Vagina (tissue), 2 donors: ENCODE measurements at regions not wholly inside any gene's neighbourhood (a gene's known extent, or its start where the extent isn't known, plus 50 kb on each side); places are given as distances from the start of the nearest gene placed in this dataset.

Experiments used
- DNase-seq, 2 donors: peaks; one replicate each; pipeline ENCODE4 v3.0.0-alpha.2; 2017; ENCODE audit errors: extremely low spot score in 2 of 2
- H3K27ac ChIP-seq: fragments of 200-600 bp; sonication (generic); one replicate; pipeline ENCODE4 v1.5.1; 2019
- H3K27me3 ChIP-seq: fragments of 200-600 bp; sonication (generic); one replicate; pipeline ENCODE4 v1.5.1; 2019
- H3K36me3 ChIP-seq, 2 donors: fragments of 200-600 bp; sonication (generic); one replicate each; pipeline ENCODE4 v1.5.1; 2017 to 2019
- H3K4me1 ChIP-seq: fragments of 200-600 bp; sonication (generic); one replicate; pipeline ENCODE4 v1.5.1; 2019
- H3K4me3 ChIP-seq, 2 donors: fragments of 200-600 bp; sonication (generic); 1 replicate in 1 of 2; 2 replicates in 1 of 2; pipeline ENCODE4 v1.5.1; 2016 to 2019
- H3K9me3 ChIP-seq: fragments of 200-600 bp; sonication (generic); one replicate; pipeline ENCODE4 v1.5.1; 2019
- CTCF ChIP-seq, 3 experiments: fragments of 450-650 bp in 2 of 3; fragments of 200-600 bp in 1 of 3; sonication (generic) in 1 of 3; IDR thresholded peaks; one replicate each; pipeline ENCODE4 v1.5.1; 2017 to 2019; ENCODE audit warnings: antibody characterized with exemption in 3 of 3, mild to moderate bottlenecking in 2 of 3, moderate library complexity in 2 of 3
- POLR2A ChIP-seq, 2 donors: fragments of 450-650 bp; IDR thresholded peaks; one replicate each; pipeline ENCODE4 v1.6.1; 2017; ENCODE audit warnings: antibody characterized with exemption in 2 of 2, mild to moderate bottlenecking in 2 of 2, moderate library complexity in 2 of 2
- POLR2AphosphoS5 ChIP-seq, 2 donors: sonication (generic); formaldehyde crosslinking; IDR thresholded peaks; one replicate each; pipeline ENCODE4 v1.9.0; 2017; ENCODE audit warnings: antibody characterized with exemption in 2 of 2, mild to moderate bottlenecking in 2 of 2, low read depth in 1 of 2; ENCODE audit not compliant: insufficient read depth in 1 of 2
- intact Hi-C: fragments of 100-400 bp; cut with DNase I; formaldehyde crosslinking; loops from one replicate; pipeline ENCODE4 v1.15.1; 2023

GRCh38 chr3:188090620-188091309 is 63.2 kb upstream of the LPP start:
- no peak overlapping the region for H3K27ac ChIP-seq
- no peaks in the 10 kb centered on the region for H3K27me3 ChIP-seq
- intact Hi-C loops, result no loop called here
- TF ChIP-seq POLR2AphosphoS5 (IDR thresholded peaks at IDR 0.05; ENCODE audit: insufficient read depth in 1 of 2, low read depth in 1 of 2) (no peak), POLR2A (IDR thresholded peaks at IDR 0.05) (no peak)
- peak in 1 of 2 donors; percentile 37 for DNase-seq
- no peaks in the 10 kb centered on the region for H3K9me3 ChIP-seq
- H3K4me3 ChIP-seq, result no peak overlapping the region
- H3K4me1 ChIP-seq, result no peaks in the 10 kb centered on the region
- H3K36me3 ChIP-seq, result no peaks in the 10 kb centered on the region

GRCh38 chr3:188091746-188092145 is 62.2 kb upstream of the LPP start:
- intact Hi-C loops, result no loop called here
- Histone ChIP-seq H3K9me3 (no peaks in the 10 kb centered on the region), H3K27ac (no peak overlapping the region), H3K27me3 (no peaks in the 10 kb centered on the region), H3K36me3 (no peaks in the 10 kb centered on the region), H3K4me1 (no peaks in the 10 kb centered on the region), H3K4me3 (no peak overlapping the region)
- TF ChIP-seq POLR2AphosphoS5 (IDR thresholded peaks at IDR 0.05; ENCODE audit: insufficient read depth in 1 of 2, low read depth in 1 of 2), result no peak
- TF ChIP-seq POLR2A (IDR thresholded peaks at IDR 0.05), result no peak
- no peak for TF ChIP-seq CTCF (IDR thresholded peaks at IDR 0.05)
- DNase-seq, result no peak

- Histone ChIP-seq H3K27me3 (no peaks in the 10 kb centered on the region), H3K27ac (no peak overlapping the region), H3K9me3 (no peaks in the 10 kb centered on the region), H3K4me3 (no peak overlapping the region), H3K4me1 (no peaks in the 10 kb centered on the region), H3K36me3 (no peaks in the 10 kb centered on the region)
- intact Hi-C loops, result no loop called here
- TF ChIP-seq POLR2AphosphoS5 (IDR thresholded peaks at IDR 0.05; ENCODE audit: insufficient read depth in 1 of 2, low read depth in 1 of 2) (no peak), CTCF (IDR thresholded peaks at IDR 0.05) (no peak), POLR2A (IDR thresholded peaks at IDR 0.05) (no peak)
- DNase-seq, result peak in 1 of 2 donors; percentile 37
These were observed 61.3 kb upstream of the LPP start for GRCh38 chr3:188092648-188093047.

- intact Hi-C loops, result no loop called here
- H3K36me3 ChIP-seq, result no peaks in the 10 kb centered on the region
- H3K27ac ChIP-seq, result no peak overlapping the region
- no peaks in the 10 kb centered on the region for H3K4me1 ChIP-seq
- H3K4me3 ChIP-seq, result no peak overlapping the region
- TF ChIP-seq POLR2A (IDR thresholded peaks at IDR 0.05) (no peak), CTCF (IDR thresholded peaks at IDR 0.05) (no peak), POLR2AphosphoS5 (IDR thresholded peaks at IDR 0.05; ENCODE audit: insufficient read depth in 1 of 2, low read depth in 1 of 2) (no peak)
- no peaks in the 10 kb centered on the region for H3K9me3 ChIP-seq
- H3K27me3 ChIP-seq, result no peaks in the 10 kb centered on the region
- peak in 1 of 2 donors; percentile 37 for DNase-seq
These were observed 58.5 kb upstream of the LPP start for GRCh38 chr3:188095431-188095830.

- Histone ChIP-seq H3K36me3 (no peaks in the 10 kb centered on the region), H3K4me1 (no peaks in the 10 kb centered on the region), H3K27ac (no peak overlapping the region), H3K27me3 (no peaks in the 10 kb centered on the region), H3K4me3 (no peak overlapping the region), H3K9me3 (no peaks in the 10 kb centered on the region)
- intact Hi-C loops, result no loop called here
- DNase-seq, result no peak
- TF ChIP-seq POLR2AphosphoS5 (IDR thresholded peaks at IDR 0.05; ENCODE audit: insufficient read depth in 1 of 2, low read depth in 1 of 2), result no peak
- TF ChIP-seq CTCF (IDR thresholded peaks at IDR 0.05), result no peak
- no peak for TF ChIP-seq POLR2A (IDR thresholded peaks at IDR 0.05)
These were observed 56.2 kb upstream of the LPP start for GRCh38 chr3:188097791-188098190.
